ENCODE measurements at regions not wholly inside any gene's neighbourhood (a gene's known extent, or its start where the extent isn't known, plus 50 kb on each side); places are given as distances from the start of the nearest gene placed in this dataset.

DNA sequence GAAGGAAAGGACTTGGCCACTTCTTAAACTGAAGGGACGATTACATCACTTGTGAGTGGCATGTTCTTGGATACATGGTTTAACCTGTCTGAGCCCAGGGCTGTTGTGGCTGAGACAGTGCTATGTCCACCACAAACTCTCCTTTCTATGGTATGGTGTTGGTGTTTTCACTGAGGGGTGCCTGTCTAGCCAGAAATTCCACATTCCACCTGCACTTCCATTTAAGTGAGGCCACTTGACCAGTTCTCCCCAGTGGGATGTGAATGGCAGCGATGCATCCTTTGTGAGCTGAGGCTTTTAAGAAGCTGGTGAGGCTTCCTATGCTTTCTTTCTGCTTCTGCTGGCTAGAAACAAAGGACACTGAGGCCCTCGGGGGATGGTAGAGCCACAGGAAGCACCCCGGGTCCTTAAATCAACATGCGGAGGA, 151.4 kb upstream of the CHD6 start:
- no peak overlapping the region for H2BK15ac ChIP-seq (ENCODE audit: low read depth, low read length)
- H4K8ac ChIP-seq (ENCODE audit: low read depth in 2 of 2, low read length in 2 of 2) = no peak overlapping the region
- intact Hi-C loops (cut with micrococcal nuclease) (no loop called here), in situ Hi-C loops (cut with MboI; ENCODE audit: low sequenced_read_pairs) (no loop called here), dilution Hi-C loops (cut with HindIII; ENCODE audit: low sequenced_read_pairs, unreplicated experiment) (no loop called here)
- CTCF ChIA-PET = no interaction called here
- no peak overlapping the region for H2BK20ac ChIP-seq (ENCODE audit: low read depth, low read length)
- no peak overlapping the region for H3K18ac ChIP-seq (ENCODE audit: low read depth, low read length)
- H3K9me3 ChIP-seq (ENCODE audit: control insufficient read depth, insufficient read depth, low read length) = no peaks in the 10 kb centered on the region
- H3K36me3 ChIP-seq (ENCODE audit: control insufficient read depth, insufficient read depth, low read length) = no peaks in the 10 kb centered on the region
- no peak overlapping the region for H3K14ac ChIP-seq (replicated peaks; ENCODE audit: low read depth, low read length)
- no peak overlapping the region for H2AK9ac ChIP-seq (replicated peaks; ENCODE audit: low read depth, low read length, poor library complexity)
- no peak overlapping the region for H2AK5ac ChIP-seq (ENCODE audit: low read depth, low read length)
- no peak overlapping the region for H3K4me3 ChIP-seq (ENCODE audit: insufficient read depth, low read depth, low read length)
- H3K79me1 ChIP-seq (ENCODE audit: low read depth in 1 of 2, low read length in 2 of 2) = no peaks in the 10 kb centered on the region
- no TSS peak for BruUV-seq (replicated peaks)
- TF ChIP-seq USF2 (IDR thresholded peaks at IDR 0.05; ENCODE audit: low read depth, low read length) (no peak), RCOR1 (IDR thresholded peaks at IDR 0.05; ENCODE audit: insufficient replicate concordance, low read length) (no peak), CEBPB (IDR thresholded peaks at IDR 0.05; ENCODE audit: low read depth, low read length) (no peak), FOS (IDR thresholded peaks at IDR 0.05; ENCODE audit: low read depth, low read length) (no peak), POLR2A (IDR thresholded peaks at IDR 0.05; ENCODE audit: low read depth, low read length) (no peak), NFE2L2 (IDR thresholded peaks at IDR 0.05; ENCODE audit: low read depth, low read length) (no peak), CHD1 (IDR thresholded peaks at IDR 0.05; ENCODE audit: low read depth, low read length) (no peak), MAFK (IDR thresholded peaks at IDR 0.05; ENCODE audit: low read depth, low read length) (no peak), RAD21 (IDR thresholded peaks at IDR 0.05; ENCODE audit: low read length) (no peak), MAZ (IDR thresholded peaks at IDR 0.05; ENCODE audit: borderline replicate concordance, low read depth, low read length) (no peak)
- TF ChIP-seq, protein P1, sequence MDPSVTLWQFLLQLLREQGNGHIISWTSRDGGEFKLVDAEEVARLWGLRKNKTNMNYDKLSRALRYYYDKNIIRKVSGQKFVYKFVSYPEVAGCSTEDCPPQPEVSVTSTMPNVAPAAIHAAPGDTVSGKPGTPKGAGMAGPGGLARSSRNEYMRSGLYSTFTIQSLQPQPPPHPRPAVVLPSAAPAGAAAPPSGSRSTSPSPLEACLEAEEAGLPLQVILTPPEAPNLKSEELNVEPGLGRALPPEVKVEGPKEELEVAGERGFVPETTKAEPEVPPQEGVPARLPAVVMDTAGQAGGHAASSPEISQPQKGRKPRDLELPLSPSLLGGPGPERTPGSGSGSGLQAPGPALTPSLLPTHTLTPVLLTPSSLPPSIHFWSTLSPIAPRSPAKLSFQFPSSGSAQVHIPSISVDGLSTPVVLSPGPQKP (IDR thresholded peaks at IDR 0.05; ENCODE audit: borderline replicate concordance, low read depth, low read length) = no peak
- H3K4me1 ChIP-seq (ENCODE audit: control insufficient read depth, insufficient read depth, low read length) = no peaks in the 10 kb centered on the region
- H3K4me2 ChIP-seq (ENCODE audit: low read depth, low read length) = no peak overlapping the region
- H3K27me3 ChIP-seq (ENCODE audit: control insufficient read depth, insufficient read depth, low read length) = no peaks in the 10 kb centered on the region
- 14% methylated on average over 2 of the region's 5 CpGs; no CpG with 5 or more reads in 1 of the 2 experiments for WGBS, 2 experiments (ENCODE audit: extremely low coverage in 2 of 2, insufficient read length in 1 of 2)
- no peak for ATAC-seq (ENCODE audit: low read depth)
- H4K91ac ChIP-seq (ENCODE audit: insufficient read depth, low read depth, low read length) = no peak overlapping the region
- no peak overlapping the region for H3K9ac ChIP-seq (ENCODE audit: low read depth, low read length)
- DNase-seq = no peak
- H3K27ac ChIP-seq (ENCODE audit: insufficient read depth, low read length) = no peak overlapping the region
- H3K9me1 ChIP-seq (ENCODE audit: insufficient read depth, low read length) = no peaks in the 10 kb centered on the region
- H4K5ac ChIP-seq (ENCODE audit: low read depth, low read length) = no peak overlapping the region
- H2AFZ ChIP-seq (replicated peaks; ENCODE audit: low read length, poor library complexity) = no peak overlapping the region
- H2BK120ac ChIP-seq (ENCODE audit: low read depth, low read length) = no peak overlapping the region
- POLR2A ChIA-PET (ENCODE audit: unreplicated experiment) = no interaction called here
- H3K56ac ChIP-seq (ENCODE audit: extremely low read depth, insufficient read depth, low read length) = no peak overlapping the region
- no peaks in the 10 kb centered on the region for H4K20me1 ChIP-seq (ENCODE audit: insufficient read depth, low read length)
- H3K23ac ChIP-seq (ENCODE audit: low read depth, low read length) = no peak overlapping the region
- H2BK5ac ChIP-seq (ENCODE audit: low read depth, low read length, poor library complexity, severe bottlenecking) = no peak overlapping the region
- H3K4ac ChIP-seq (ENCODE audit: low read depth, low read length) = no peak overlapping the region
